H9 (cell line): ENCODE measurements at regions not wholly inside any gene's neighbourhood (a gene's known extent, or its start where the extent isn't known, plus 50 kb on each side); places are given as distances from the start of the nearest gene placed in this dataset.

Source experiments
- DNase-seq: peaks from one replicate; pipeline ENCODE4 v3.0.0-alpha.2; 2017
- H2AFZ ChIP-seq: one replicate; pipeline ENCODE4 v1.6.1; 2013; ENCODE audit warnings: mild to moderate bottlenecking, low read length, control low read depth, moderate library complexity
- H2AK5ac ChIP-seq: 2 replicates; pipeline ENCODE4 v1.6.1; 2013; ENCODE audit warnings: low read length, control low read depth, mixed read lengths; ENCODE audit not compliant: insufficient read length
- H2BK120ac ChIP-seq: one replicate; pipeline ENCODE4 v1.6.1; 2013; ENCODE audit warnings: low read depth, mild to moderate bottlenecking, low read length, control low read depth, inconsistent platforms; ENCODE audit not compliant: poor library complexity, severe bottlenecking
- H2BK12ac ChIP-seq: 2 replicates; pipeline ENCODE4 v1.6.1; 2013; ENCODE audit warnings: low read length, control low read depth, mixed read lengths, low read depth; ENCODE audit not compliant: insufficient read length
- H2BK15ac ChIP-seq: 2 replicates; pipeline ENCODE4 v1.6.1; 2013; ENCODE audit warnings: low read depth, low read length, control low read depth
- H2BK20ac ChIP-seq: one replicate; pipeline ENCODE4 v1.6.1; 2013; ENCODE audit warnings: low read depth, mild to moderate bottlenecking, low read length, control low read depth, inconsistent platforms; ENCODE audit not compliant: poor library complexity, severe bottlenecking
- H2BK5ac ChIP-seq: 2 replicates; pipeline ENCODE4 v1.6.1; 2013; ENCODE audit warnings: low read length, control low read depth, mixed read lengths; ENCODE audit not compliant: insufficient read length
- H3K14ac ChIP-seq: 2 replicates; pipeline ENCODE4 v1.6.1; 2013; ENCODE audit warnings: low read length, control low read depth; ENCODE audit not compliant: insufficient read depth
- H3K18ac ChIP-seq: 2 replicates; pipeline ENCODE4 v1.6.1; 2013; ENCODE audit warnings: low read depth, mild to moderate bottlenecking, mixed read lengths, low read length, control low read depth; ENCODE audit not compliant: insufficient read length
- H3K23ac ChIP-seq: 2 replicates; pipeline ENCODE4 v1.6.1; 2013; ENCODE audit warnings: low read length, control low read depth, mixed read lengths, low read depth; ENCODE audit not compliant: insufficient read length
- H3K23me2 ChIP-seq: 2 replicates; pipeline ENCODE4 v1.6.1; 2013; ENCODE audit warnings: low read depth, mild to moderate bottlenecking, mixed read lengths, low read length, control low read depth; ENCODE audit not compliant: insufficient read length, poor library complexity, severe bottlenecking
- H3K27ac ChIP-seq: 2 replicates; pipeline ENCODE4 v1.5.1; 2013; ENCODE audit warnings: low read length, control low read depth, mixed read lengths, low read depth; ENCODE audit not compliant: insufficient read length
- H3K27me3 ChIP-seq: 2 replicates; pipeline ENCODE4 v1.6.1; 2013; ENCODE audit warnings: low read length, control low read depth, inconsistent platforms; ENCODE audit not compliant: insufficient read depth
- H3K4ac ChIP-seq: 2 replicates; pipeline ENCODE4 v1.6.1; 2013; ENCODE audit warnings: low read depth, mild to moderate bottlenecking, control low read depth, inconsistent platforms, low read length, moderate library complexity
- H3K4me1 ChIP-seq: 2 replicates; pipeline ENCODE4 v1.6.1; 2013; ENCODE audit warnings: low read length, control low read depth, inconsistent platforms; ENCODE audit not compliant: insufficient read depth
- H3K4me2 ChIP-seq: 2 replicates; pipeline ENCODE4 v1.6.1; 2013; ENCODE audit warnings: low read length, control low read depth, mixed read lengths; ENCODE audit not compliant: insufficient read length, insufficient read depth
- H3K56ac ChIP-seq: 2 replicates; pipeline ENCODE4 v1.6.1; 2013; ENCODE audit warnings: low read depth, mild to moderate bottlenecking, mixed read lengths, low read length, control low read depth; ENCODE audit not compliant: insufficient read length
- H3K79me1 ChIP-seq: 2 replicates; pipeline ENCODE4 v1.6.1; 2013; ENCODE audit warnings: low read depth, mild to moderate bottlenecking, moderate library complexity, low read length, control low read depth, inconsistent platforms; ENCODE audit not compliant: insufficient read depth, poor library complexity, severe bottlenecking
- H3K79me2 ChIP-seq: 2 replicates; pipeline ENCODE4 v1.6.1; 2013; ENCODE audit warnings: low read length, control low read depth, inconsistent platforms; ENCODE audit not compliant: insufficient read depth
- H3K9ac ChIP-seq: 2 replicates; pipeline ENCODE4 v1.6.1; 2013; ENCODE audit warnings: low read length, control low read depth, mixed read lengths; ENCODE audit not compliant: insufficient read length; ENCODE audit errors: extremely low read depth
- H3K9me3 ChIP-seq: one replicate; pipeline ENCODE4 v1.6.1; 2013; ENCODE audit warnings: low read depth, low read length, inconsistent platforms; ENCODE audit not compliant: control insufficient read depth
- H3T11ph ChIP-seq: one replicate; pipeline ENCODE4 v1.6.1; 2013; ENCODE audit warnings: mild to moderate bottlenecking, low read length, control low read depth, inconsistent platforms
- H4K20me1 ChIP-seq: one replicate; pipeline ENCODE4 v1.6.1; 2013; ENCODE audit not compliant: control insufficient read depth, insufficient read length, insufficient read depth
- H4K5ac ChIP-seq: 2 replicates; pipeline ENCODE4 v1.6.1; 2013; ENCODE audit warnings: low read depth, mild to moderate bottlenecking, mixed read lengths, low read length, control low read depth; ENCODE audit not compliant: insufficient read length
- H4K8ac ChIP-seq: replicated peaks from 2 replicates; pipeline ENCODE4 v1.6.1; 2013; ENCODE audit warnings: low read length, control low read depth, mixed read lengths, low read depth; ENCODE audit not compliant: insufficient read length
- H4K91ac ChIP-seq: 2 replicates; pipeline ENCODE4 v1.6.1; 2013; ENCODE audit warnings: low read depth, mild to moderate bottlenecking, moderate library complexity, mixed read lengths, low read length, control low read depth; ENCODE audit not compliant: insufficient read length
- H3K27ac Mint-ChIP-seq, 3 experiments: 2 replicates in 2 of 3; 3 replicates in 1 of 3; pipeline ENCODE4 v1.8.0; 2020 to 2021; ENCODE audit warnings: mixed read lengths in 3 of 3, mild to moderate bottlenecking in 1 of 3, moderate library complexity in 1 of 3
- H3K27me3 Mint-ChIP-seq: 2 replicates; pipeline ENCODE4 v1.8.0; 2021; ENCODE audit warnings: low read depth, mild to moderate bottlenecking, moderate library complexity, mixed read lengths
- H3K36me3 Mint-ChIP-seq, 3 experiments: 2 replicates in 2 of 3; 3 replicates in 1 of 3; pipeline ENCODE4 v1.8.0; 2020 to 2021; ENCODE audit warnings: low read depth in 3 of 3, mixed read lengths in 3 of 3; ENCODE audit not compliant: insufficient read depth in 1 of 3
- H3K4me1 Mint-ChIP-seq, 2 experiments: 2 replicates each; pipeline ENCODE4 v1.8.0; 2020; ENCODE audit warnings: mixed read lengths in 2 of 2
- H3K4me3 Mint-ChIP-seq, 2 experiments: 2 replicates in 1 of 2; 3 replicates in 1 of 2; pipeline ENCODE4 v1.8.0; 2020 to 2021; ENCODE audit warnings: mild to moderate bottlenecking in 2 of 2, mixed read lengths in 2 of 2, moderate library complexity in 1 of 2
- H3K9me3 Mint-ChIP-seq, 2 experiments: 2 replicates in 1 of 2; 3 replicates in 1 of 2; pipeline ENCODE4 v1.8.0; 2020; ENCODE audit warnings: mild to moderate bottlenecking in 2 of 2, mixed read lengths in 2 of 2, moderate library complexity in 1 of 2
- CTCF ChIP-seq: fragments of 200-600 bp; sonication (generic); conservative IDR thresholded peaks from 3 replicates; pipeline ENCODE4 v1.8.0; 2021; ENCODE audit warnings: antibody characterized with exemption, mild to moderate bottlenecking
- WGBS: extraction: QIAGEN DNeasy Blood & Tissue Kit; methylation state at CpG from one replicate; pipeline ENCODE4 v1.1.7; 2013; ENCODE audit warnings: missing lambda C conversion rate, low lambda C conversion rate, mixed read lengths; ENCODE audit not compliant: insufficient read length; ENCODE audit errors: extremely low coverage; 5-methylcytosine and 5-hydroxymethylcytosine counted together

- Histone ChIP-seq H2BK15ac (no peak overlapping the region), H3K4ac (no peak overlapping the region), H3K23me2 (no peaks in the 10 kb centered on the region), H3K4me2 (no peak overlapping the region), H3T11ph (no peak overlapping the region), H3K79me1 (no peaks in the 10 kb centered on the region), H2BK120ac (no peak overlapping the region), H3K9me3 (no peaks in the 10 kb centered on the region), H3K14ac (no peak overlapping the region), H2BK20ac (no peak overlapping the region), H2BK12ac (no peak overlapping the region), H3K18ac (no peak overlapping the region), H3K27me3 (no peaks in the 10 kb centered on the region), H3K23ac (no peak overlapping the region), H4K91ac (no peak overlapping the region), H4K5ac (no peak overlapping the region), H3K27ac (no peak overlapping the region), H3K56ac (no peak overlapping the region), H3K9ac (no peak overlapping the region), H2AFZ (no peak overlapping the region), H3K79me2 (no peaks in the 10 kb centered on the region), H4K8ac (no peak overlapping the region), H2AK5ac (no peak overlapping the region), H4K20me1 (no peaks in the 10 kb centered on the region), H2BK5ac (no peak overlapping the region), H3K4me1 (no peaks in the 10 kb centered on the region)
- WGBS = no CpG with 5 or more reads among the region's 2 CpGs
- DNase-seq = no peak
- Mint-ChIP-seq H3K4me1 (peaks cover 3% of the 10 kb centered on the region in 2 experiments), H3K27ac (no peak overlapping the region), H3K27me3 (peaks cover 2% of the 10 kb centered on the region; the same call in 1 of the 2 replicates), H3K9me3 (no peaks in the 10 kb centered on the region), H3K4me3 (no peak overlapping the region), H3K36me3 (no peaks in the 10 kb centered on the region)
- TF ChIP-seq CTCF = no peak
Observed at GRCh38 chr6:152858141-152858540, 107.5 kb downstream of the VIP start.
